Choroid plexus epithelial cell (primary cell): ENCODE measurements at regions not wholly inside any gene's neighbourhood (a gene's known extent, or its start where the extent isn't known, plus 50 kb on each side); places are given as distances from the start of the nearest gene placed in this dataset.

Experiments
- DNase-seq: peaks from one replicate; pipeline ENCODE4 v3.0.0-alpha.2; 2010; ENCODE audit warnings: low read depth
- H3K4me3 ChIP-seq: 2 replicates; pipeline ENCODE4 v1.5.1; 2011; ENCODE audit warnings: low read depth, mild to moderate bottlenecking, control low read depth, low read length, moderate library complexity
- TF ChIP-seq, protein P1 (sequence below): conservative IDR thresholded peaks from 2 replicates; pipeline ENCODE4 v1.5.1; 2011; ENCODE audit warnings: low read depth, mild to moderate bottlenecking, control low read depth, inconsistent platforms, low read length, moderate library complexity

DNA sequence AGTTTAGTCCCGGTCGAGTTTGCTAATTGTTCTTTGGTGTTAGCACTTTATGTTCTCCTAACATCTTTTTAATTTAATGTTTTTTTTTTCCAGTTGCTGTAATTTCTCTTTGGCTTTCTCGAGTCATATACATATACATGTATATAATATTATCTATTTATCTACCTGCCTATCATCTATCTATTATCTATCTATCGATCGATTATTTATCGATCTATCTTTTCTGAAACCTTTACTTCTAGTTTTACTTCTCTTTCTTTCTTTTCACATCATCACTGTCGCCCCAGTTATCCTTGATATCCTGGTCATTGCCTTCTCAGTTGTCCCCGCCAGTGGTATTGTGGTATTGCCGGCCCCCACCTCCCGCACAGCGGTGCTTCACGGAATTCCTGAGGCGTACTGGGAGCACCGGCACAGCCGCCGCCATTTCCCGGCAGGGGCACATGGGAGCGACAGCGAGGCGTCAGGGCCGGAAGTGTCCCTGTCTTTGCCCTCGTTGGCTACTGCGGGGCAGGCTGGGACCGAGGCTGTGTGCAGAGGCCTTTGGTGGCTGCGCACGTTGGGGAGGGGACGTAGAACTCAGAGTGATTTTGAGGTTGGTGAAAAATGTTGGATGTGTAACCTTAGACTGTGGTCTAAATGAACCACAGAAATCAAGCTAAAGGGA, 101.1 kb downstream of the NUF2 start:
- no peak overlapping the region for H3K4me3 ChIP-seq
- no peak for DNase-seq
- TF ChIP-seq, protein P1, sequence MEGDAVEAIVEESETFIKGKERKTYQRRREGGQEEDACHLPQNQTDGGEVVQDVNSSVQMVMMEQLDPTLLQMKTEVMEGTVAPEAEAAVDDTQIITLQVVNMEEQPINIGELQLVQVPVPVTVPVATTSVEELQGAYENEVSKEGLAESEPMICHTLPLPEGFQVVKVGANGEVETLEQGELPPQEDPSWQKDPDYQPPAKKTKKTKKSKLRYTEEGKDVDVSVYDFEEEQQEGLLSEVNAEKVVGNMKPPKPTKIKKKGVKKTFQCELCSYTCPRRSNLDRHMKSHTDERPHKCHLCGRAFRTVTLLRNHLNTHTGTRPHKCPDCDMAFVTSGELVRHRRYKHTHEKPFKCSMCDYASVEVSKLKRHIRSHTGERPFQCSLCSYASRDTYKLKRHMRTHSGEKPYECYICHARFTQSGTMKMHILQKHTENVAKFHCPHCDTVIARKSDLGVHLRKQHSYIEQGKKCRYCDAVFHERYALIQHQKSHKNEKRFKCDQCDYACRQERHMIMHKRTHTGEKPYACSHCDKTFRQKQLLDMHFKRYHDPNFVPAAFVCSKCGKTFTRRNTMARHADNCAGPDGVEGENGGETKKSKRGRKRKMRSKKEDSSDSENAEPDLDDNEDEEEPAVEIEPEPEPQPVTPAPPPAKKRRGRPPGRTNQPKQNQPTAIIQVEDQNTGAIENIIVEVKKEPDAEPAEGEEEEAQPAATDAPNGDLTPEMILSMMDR = no peak

DNA sequence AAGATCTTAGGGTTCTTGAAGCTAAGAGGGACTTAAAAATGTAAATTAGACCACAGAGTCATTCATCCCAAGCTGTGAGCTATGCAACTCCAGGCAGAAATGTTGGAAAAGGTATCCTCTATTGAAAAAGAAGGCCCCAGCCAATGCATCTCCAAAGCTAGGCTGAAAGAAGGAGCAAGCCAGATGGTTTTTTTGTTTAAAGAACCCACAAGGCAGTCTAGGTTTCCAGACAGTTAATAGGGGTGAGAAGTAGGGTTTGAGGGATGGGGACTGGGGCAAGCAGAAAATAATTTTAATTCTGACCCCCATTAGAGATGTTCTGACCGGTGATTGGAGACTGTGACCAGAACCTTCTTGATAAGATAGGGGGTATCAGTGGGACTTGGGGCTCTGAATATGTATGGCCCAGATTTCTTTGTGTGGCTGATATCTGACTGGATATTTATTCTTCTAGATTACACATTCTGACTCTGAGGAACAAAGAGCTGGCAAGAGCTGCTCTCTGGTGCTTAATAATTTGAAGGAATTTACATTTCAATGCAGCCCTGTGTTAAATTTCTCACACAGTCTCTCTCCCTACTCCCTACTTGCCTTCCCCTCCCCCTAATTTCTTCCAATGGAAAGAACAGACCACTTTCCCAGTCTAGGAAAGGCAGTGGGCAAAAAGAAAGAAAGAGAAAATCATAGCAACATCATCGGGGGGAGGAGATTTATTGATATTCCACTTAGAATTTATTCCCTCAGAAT, 104.9 kb downstream of the NUF2 start:
- no peak overlapping the region for H3K4me3 ChIP-seq
- TF ChIP-seq, protein P1 = no peak
- DNase-seq = no peak

DNA sequence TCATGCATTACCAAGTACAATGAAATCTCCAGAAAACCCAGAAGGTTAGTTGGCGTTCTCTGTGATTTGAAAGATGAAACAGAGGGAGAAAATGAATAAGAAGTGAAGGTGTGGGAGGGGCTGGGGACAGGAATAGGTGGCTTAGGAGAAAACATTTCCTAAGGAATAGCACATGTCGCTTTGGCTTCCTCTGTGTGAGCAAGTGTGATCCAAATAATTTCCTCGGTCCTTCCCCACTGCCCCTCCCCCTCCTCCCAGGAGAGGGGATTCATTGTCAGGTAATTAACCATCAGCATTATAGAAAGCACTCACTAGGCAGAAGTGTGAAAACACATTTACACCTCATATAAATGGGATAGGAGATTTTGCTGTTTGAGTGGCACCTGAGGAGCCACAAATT, 105.5 kb downstream of the NUF2 start:
- TF ChIP-seq, protein P1 = no peak
- no peak overlapping the region for H3K4me3 ChIP-seq
- no peak for DNase-seq

DNA sequence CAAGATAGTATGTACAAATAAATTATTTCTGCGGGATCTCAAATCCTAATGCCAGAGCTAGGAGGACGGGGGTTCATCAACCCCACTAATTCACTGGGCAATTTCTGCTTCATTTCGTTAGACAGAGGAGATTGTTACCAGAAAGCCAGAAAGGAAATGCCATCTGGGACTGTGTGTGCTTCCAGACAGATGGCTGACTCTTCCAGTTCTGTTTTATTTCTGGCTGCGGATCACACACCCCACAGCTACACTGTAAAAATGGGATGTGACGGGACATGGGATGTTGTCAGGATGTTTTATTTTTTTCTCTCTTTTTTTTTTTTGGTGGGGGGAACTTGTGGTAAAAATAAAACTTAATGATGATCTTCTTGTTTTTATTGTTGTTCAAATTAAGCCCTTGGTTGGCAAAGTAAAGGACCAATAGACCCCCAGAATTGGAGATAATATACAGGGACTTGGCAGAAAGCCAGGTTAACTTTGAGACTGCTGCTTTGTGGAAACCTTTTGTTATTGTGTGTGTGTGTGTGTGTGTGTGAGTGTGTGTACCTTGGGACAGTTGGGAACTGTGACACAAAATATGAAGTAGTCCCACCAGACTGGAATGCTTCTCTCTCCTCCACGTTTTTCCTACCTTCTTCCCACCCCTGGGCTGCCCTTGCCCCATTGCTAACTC, 114.5 kb downstream of the NUF2 start:
- TF ChIP-seq, protein P1 = no peak
- H3K4me3 ChIP-seq = no peak overlapping the region
- no peak for DNase-seq

DNA sequence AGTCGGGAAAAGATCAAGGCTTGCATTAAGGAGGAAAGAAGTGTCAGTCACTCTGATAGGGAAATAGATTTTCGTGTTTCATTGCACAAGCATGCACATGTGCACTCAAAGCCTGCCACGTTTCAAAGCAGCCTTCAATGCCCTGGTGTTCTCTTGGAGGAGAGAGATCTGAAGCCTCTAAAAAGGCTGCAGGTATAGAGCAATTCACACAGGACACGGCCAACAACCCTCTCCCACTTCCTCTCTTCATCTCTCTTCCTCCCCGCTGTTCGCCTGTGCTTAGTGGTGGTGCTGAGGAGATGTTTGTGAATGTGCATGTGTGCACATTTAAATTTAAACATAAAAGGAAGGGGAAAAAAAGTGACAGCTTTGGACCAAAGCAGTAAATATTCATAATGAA, 117.7 kb downstream of the NUF2 start:
- no peak overlapping the region for H3K4me3 ChIP-seq
- DNase-seq = no peak
- TF ChIP-seq, protein P1 = no peak

DNA sequence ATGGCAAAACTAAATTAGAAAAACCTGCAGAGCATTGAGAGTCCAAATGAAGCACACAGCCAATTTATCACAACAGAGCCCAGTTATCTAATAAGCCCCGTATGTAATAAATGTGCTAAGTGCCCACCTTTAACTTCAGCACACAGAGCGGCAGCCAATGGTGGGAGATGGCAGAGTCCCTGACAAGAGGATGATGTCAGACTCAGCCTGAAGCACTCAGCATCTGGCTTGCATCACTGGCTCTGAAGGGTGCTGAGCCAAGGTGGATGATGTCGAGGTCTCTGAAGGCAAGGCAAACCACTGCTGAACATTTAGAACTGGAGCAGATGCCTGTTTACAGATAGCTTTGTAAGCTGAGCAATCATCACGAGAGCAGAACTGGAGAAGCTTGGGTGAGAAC, 118.3 kb downstream of the NUF2 start:
- no peak for DNase-seq
- TF ChIP-seq, protein P1 = no peak
- H3K4me3 ChIP-seq = no peak overlapping the region
